ENCODE measurements at regions not wholly inside any gene's neighbourhood (a gene's known extent, or its start where the extent isn't known, plus 50 kb on each side); places are given as distances from the start of the nearest gene placed in this dataset.
A peak's percentile ranks its signal among the peaks of the same experiment; 100 is the strongest.

DNA sequence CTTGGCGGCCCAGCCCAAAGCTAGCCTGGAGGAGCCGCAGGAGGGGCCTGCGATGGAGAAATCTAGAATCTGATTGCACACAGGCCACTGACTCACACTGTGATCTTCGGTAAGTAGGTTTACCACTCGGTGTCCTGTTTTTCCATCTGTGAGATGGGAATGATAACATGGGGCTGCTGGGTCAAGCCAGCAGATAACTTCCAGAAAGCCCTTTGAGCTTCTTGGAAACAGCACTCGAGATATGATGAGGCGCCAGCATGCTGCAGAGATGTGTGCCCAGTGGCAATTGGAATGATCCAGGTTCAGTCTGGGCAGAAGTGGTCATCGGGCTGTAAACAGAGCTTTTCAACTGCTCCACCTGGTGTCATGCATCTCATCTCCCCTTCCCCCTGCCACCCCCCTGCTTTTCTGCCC is 771.3 kb upstream of the TBX3 start:
- Histone ChIP-seq H3K4me3 (no peak overlapping the region), H3K27ac (no peak overlapping the region), H3K4me1 (ENCODE audit: control insufficient read depth in 1 of 2, low read depth in 2 of 2) (peaks cover 0 to 4% of the 10 kb centered on the region in 2 donors), H3K27me3 (replicated peaks; ENCODE audit: insufficient read depth) (no peaks in the 10 kb centered on the region), H3K36me3 (no peaks in the 10 kb centered on the region), H3K9me3 (no peaks in the 10 kb centered on the region)
- TF ChIP-seq, protein P1, sequence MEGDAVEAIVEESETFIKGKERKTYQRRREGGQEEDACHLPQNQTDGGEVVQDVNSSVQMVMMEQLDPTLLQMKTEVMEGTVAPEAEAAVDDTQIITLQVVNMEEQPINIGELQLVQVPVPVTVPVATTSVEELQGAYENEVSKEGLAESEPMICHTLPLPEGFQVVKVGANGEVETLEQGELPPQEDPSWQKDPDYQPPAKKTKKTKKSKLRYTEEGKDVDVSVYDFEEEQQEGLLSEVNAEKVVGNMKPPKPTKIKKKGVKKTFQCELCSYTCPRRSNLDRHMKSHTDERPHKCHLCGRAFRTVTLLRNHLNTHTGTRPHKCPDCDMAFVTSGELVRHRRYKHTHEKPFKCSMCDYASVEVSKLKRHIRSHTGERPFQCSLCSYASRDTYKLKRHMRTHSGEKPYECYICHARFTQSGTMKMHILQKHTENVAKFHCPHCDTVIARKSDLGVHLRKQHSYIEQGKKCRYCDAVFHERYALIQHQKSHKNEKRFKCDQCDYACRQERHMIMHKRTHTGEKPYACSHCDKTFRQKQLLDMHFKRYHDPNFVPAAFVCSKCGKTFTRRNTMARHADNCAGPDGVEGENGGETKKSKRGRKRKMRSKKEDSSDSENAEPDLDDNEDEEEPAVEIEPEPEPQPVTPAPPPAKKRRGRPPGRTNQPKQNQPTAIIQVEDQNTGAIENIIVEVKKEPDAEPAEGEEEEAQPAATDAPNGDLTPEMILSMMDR (IDR thresholded peaks at IDR 0.05): no peak
- ATAC-seq (ENCODE audit: insufficient number of reproducible peaks, low FRiP score, low read depth) (no peak), DNase-seq (ENCODE audit: low spot score) (no peak)

GRCh38 chr12:115452751-115453281 is 768.8 kb upstream of the TBX3 start:
- TF ChIP-seq, protein P1 (IDR thresholded peaks at IDR 0.05): no peak
- H3K27ac ChIP-seq: no peak overlapping the region
- peaks cover 0 to 4% of the 10 kb centered on the region in 2 donors for H3K4me1 ChIP-seq (ENCODE audit: control insufficient read depth in 1 of 2, low read depth in 2 of 2)
- H3K27me3 ChIP-seq (replicated peaks; ENCODE audit: insufficient read depth): no peaks in the 10 kb centered on the region
- no peak for DNase-seq (ENCODE audit: low spot score)
- ATAC-seq (ENCODE audit: insufficient number of reproducible peaks, low FRiP score, low read depth): no peak
- H3K9me3 ChIP-seq: no peaks in the 10 kb centered on the region
- no peaks in the 10 kb centered on the region for H3K36me3 ChIP-seq
- H3K4me3 ChIP-seq: no peak overlapping the region

DNA sequence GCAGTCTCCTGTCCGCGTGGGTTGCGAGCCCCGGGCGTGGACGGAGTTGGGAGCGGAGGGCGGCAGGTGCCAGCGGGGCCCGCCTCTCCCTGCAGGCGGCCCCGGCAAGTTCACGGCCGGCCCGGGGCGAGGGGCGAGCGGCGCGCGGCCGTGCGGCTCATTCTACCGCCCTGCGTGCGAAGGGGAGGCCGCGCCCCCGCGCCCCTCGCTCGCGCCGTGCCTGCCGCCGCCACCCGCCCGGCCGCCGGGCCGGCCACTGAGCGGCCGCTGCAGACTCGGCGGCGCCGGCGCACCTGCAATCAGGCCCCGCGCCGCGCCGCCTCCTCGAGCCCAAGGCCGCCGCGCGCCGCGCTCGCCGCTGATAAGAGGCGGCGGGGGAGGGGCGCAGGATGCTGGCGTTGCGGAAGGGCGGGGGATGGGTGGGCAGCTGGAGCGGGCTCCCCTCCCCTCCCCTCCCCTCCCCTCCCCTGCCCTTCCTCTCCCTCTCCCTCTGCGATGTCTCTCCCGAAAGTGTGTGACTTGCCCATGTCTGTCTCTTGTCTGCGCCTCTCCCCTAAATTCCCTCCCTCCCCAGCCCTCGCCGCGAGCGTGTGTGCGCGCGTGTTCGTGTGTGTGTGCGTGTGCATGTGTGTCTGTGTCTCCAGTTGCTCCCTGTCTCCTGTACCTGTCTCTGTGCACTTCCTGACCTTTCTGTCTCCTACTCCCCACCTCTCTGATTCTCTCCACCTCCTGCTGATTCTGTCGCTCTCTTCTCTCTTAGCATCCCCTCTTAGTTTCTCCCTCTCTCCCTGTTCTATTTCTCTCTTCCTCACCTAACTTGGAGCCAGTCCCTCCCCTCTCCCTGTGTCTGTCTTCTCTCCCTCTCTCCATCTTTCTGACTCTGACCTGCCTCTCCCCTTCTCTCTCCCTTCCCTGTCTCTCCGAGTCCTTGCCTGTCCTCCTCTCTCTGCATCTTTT is 768.1 kb upstream of the TBX3 start:
- Histone ChIP-seq H3K27ac (no peak overlapping the region), H3K4me1 (ENCODE audit: control insufficient read depth in 1 of 2, low read depth in 2 of 2) (peaks cover 0 to 4% of the 10 kb centered on the region in 2 donors), H3K9me3 (no peaks in the 10 kb centered on the region), H3K4me3 (peak overlapping the region; percentile 55), H3K27me3 (replicated peaks; ENCODE audit: insufficient read depth) (no peaks in the 10 kb centered on the region), H3K36me3 (no peaks in the 10 kb centered on the region)
- DNase-seq (ENCODE audit: low spot score) (no peak), ATAC-seq (ENCODE audit: insufficient number of reproducible peaks, low FRiP score, low read depth) (no peak)
- TF ChIP-seq, protein P1 (IDR thresholded peaks at IDR 0.05): no peak

- no peaks in the 10 kb centered on the region for H3K36me3 ChIP-seq
- TF ChIP-seq, protein P1 (IDR thresholded peaks at IDR 0.05): no peak
- no peak for ATAC-seq (ENCODE audit: insufficient number of reproducible peaks, low FRiP score, low read depth)
- no peaks in the 10 kb centered on the region for H3K9me3 ChIP-seq
- H3K27me3 ChIP-seq (replicated peaks; ENCODE audit: insufficient read depth): no peaks in the 10 kb centered on the region
- peaks cover 0 to 4% of the 10 kb centered on the region in 2 donors for H3K4me1 ChIP-seq (ENCODE audit: control insufficient read depth in 1 of 2, low read depth in 2 of 2)
- DNase-seq (ENCODE audit: low spot score): no peak
- H3K27ac ChIP-seq: no peak overlapping the region
- peak overlapping the region; percentile 55 for H3K4me3 ChIP-seq
Observed at GRCh38 chr12:115451151-115451779, 767.3 kb upstream of the TBX3 start.

- Histone ChIP-seq H3K27ac (no peak overlapping the region), H3K4me1 (ENCODE audit: control insufficient read depth in 1 of 2, low read depth in 2 of 2) (peaks cover 0 to 4% of the 10 kb centered on the region in 2 donors), H3K36me3 (no peaks in the 10 kb centered on the region), H3K27me3 (replicated peaks; ENCODE audit: insufficient read depth) (no peaks in the 10 kb centered on the region), H3K9me3 (no peaks in the 10 kb centered on the region), H3K4me3 (no peak overlapping the region)
- TF ChIP-seq, protein P1 (IDR thresholded peaks at IDR 0.05): no peak
- DNase-seq (ENCODE audit: low spot score): no peak
- no peak for ATAC-seq (ENCODE audit: insufficient number of reproducible peaks, low FRiP score, low read depth)
Observed at GRCh38 chr12:115450710-115451109, 766.7 kb upstream of the TBX3 start.

All from thoracic aorta (tissue), 2 donors.